ENCODE measurements at regions not wholly inside any gene's neighbourhood (a gene's known extent, or its start where the extent isn't known, plus 50 kb on each side); places are given as distances from the start of the nearest gene placed in this dataset.

- no peak for TF ChIP-seq CTCF (IDR thresholded peaks at IDR 0.05; ENCODE audit: extremely low read depth in 1 of 2, insufficient read depth in 1 of 2, low read depth in 1 of 2, low read length in 2 of 2)
- no peak for TF ChIP-seq POLR2A (IDR thresholded peaks at IDR 0.05; ENCODE audit: low read depth, low read length)
- no peak for TF ChIP-seq POLR2AphosphoS5 (IDR thresholded peaks at IDR 0.05; ENCODE audit: insufficient read depth, low read depth, low read length)
Observed at GRCh38 chr11:29685361-29685760, 331.5 kb downstream of the KCNA4 start.
